GM18511 (cell line): ENCODE measurements at regions not wholly inside any gene's neighbourhood (a gene's known extent, or its start where the extent isn't known, plus 50 kb on each side); places are given as distances from the start of the nearest gene placed in this dataset.

ENCODE experiments used
- ATAC-seq: cut with Tn5 transposase; IDR thresholded peaks from one replicate; pipeline ENCODE4 v1.9.1; 2021; ENCODE audit warnings: mild to moderate bottlenecking, moderate library complexity; ENCODE audit not compliant: unreplicated experiment

DNA sequence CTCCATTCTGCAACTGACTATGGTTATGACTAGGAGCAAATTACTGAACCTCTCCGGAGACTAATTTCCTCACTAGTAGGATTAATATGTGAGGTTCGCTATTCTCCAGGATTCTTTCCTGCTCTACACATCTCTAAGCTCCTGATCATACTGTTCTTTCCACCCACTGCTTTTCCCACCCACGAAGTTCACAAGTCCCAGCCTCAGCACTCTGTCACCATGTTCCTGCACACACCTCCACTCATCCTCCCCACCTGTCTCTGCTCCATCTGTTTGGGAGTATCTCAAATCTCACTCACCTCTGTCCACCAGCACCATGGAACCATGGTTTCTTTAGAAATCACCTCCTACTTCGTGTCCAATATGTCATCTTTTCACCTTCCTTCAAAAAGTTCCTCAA lies 185.3 kb downstream of the LRATD1 start:
- ATAC-seq = no peak

DNA sequence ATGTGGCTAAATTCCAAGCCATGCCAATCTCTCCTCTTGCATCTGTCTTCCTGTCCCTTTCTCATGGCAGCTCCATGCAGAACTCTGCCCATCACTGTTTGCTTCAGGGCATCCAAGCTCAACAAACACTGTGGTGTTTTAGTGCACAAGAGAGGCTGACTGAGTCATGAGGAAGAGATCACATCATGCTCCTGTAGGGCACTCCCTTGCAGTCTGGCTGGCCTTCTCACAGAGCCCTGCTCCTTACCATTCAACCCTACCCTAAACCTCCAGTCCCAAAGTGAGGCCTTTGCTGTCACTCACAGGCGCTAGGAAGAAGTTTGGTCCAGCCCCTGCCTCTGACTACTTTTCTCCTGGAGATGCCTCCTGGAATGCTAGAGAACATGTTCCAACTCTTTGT lies 194.0 kb downstream of the LRATD1 start:
- ATAC-seq = no peak

DNA sequence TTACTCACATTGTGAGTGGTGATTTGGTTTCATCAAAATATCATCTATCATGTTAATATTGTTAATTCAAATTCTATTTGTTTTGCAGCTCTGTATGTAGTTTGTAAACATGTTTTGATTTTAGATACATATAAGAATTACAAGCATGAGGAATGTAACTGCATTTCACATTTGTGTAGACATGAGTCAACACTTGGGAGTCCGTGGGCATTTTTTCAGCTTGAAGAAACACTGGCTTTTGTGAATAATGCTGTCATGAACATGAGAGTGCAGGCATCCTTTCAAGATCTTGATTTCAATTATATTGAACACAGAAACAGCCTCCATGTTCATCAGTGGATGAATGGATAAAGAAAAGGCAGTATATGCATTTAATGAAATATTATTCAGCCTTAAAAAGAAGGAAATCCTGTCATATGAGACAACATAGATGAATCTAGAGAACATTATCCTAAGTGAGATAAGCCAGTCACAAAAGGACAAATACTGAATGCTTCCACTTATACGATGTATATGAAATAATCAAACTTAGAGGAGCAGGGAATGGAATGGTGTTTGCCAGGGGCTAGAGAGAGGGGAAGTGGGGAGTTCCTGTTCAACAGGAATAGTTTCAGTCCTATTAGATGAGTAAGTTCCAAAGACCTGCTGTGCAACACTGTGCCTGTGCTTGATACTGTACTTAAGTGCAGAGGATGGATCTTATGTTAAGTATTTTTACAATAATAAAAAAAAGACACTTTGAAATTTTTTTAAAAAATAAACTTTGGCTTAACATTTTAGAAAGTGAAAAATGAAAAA lies 194.9 kb downstream of the LRATD1 start:
- ATAC-seq = no peak

GRCh38 chr2:14828223-14828622 lies 195.7 kb downstream of the LRATD1 start:
- no peak for ATAC-seq

GRCh38 chr2:14828968-14829367 lies 196.5 kb downstream of the LRATD1 start:
- no peak for ATAC-seq

GRCh38 chr2:14831458-14831857 lies 198.9 kb downstream of the LRATD1 start:
- no peak for ATAC-seq

DNA sequence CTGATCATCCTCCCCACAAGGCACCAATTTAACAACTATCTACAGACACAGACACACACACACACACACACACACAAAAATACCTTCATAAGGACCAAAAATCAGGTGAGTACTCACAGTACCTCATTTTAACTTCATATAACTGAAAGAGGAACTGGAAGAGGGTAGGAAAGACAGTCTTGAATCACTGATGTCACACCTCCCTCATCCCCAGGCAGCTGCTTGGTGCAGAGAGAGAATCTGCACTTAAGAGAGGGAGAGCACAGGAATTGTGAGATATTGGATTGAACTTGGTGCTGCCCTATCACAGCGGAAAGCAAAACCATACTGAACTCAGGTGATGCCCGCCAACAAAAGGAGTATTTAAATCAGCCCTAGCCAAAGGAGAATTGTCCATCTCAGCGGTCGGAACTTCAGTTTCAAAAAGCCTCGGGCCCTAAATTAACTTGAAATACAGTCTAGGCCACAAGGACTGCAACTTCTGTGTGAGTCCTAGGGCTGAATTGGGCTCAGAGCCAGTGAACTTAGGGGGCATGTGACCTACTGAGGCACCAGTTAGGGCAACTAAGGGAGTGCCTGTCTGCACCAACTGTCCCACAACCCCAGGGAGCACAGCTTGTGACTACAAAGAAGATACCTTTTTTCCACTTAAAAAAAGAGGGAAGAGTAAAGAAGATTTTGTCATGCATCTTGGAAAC lies 211.1 kb downstream of the LRATD1 start:
- peak; percentile 81 for ATAC-seq

- ATAC-seq = no peak
Observed at GRCh38 chr2:14855751-14856150, 223.2 kb downstream of the LRATD1 start.

DNA sequence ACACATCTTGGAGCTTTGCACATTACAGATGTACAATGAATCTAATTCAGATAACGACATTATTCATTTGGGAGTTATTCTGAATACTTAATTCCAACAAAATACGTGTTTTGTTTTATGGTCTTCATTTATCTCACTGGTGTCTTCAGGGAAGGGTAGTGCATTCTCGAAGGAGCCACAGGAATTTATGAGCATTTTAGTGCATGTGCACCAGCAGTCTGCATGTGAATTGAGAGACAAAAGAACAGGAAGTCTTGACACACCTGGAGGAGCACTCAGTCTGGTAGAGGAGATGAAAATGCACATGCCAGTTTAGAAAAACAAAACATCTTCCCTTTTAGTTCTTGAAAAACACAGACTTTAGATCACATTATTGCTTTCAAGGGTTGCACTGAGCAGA lies 228.7 kb downstream of the LRATD1 start:
- no peak for ATAC-seq

DNA sequence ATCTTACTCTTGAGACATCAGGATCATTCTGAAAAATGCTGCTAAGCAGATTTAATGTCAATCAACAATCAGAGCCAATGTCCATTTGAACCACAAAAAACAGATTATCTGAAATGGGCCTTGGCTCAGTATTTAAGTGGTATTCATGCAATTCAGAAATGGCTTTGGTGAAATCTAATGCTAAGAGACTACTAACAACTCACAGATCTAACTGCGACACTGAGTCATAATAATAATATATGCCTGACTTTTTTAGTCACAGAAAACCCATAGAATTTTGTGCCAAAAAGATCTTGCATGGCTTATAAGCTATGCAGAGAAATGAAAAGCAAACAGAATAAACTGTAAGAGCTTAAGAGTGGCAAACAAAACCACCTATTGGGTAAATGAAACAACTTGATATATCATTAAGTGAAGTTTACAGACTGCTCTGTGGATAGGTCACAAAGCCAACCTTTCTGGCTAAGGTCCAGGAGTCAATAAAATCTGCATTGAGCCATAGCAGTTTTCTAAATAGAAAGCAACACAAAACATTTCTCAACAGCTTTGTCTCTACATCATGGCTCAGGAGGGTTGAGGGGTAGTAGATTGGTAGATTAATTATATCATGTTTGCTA lies 234.3 kb downstream of the LRATD1 start:
- ATAC-seq = no peak

- ATAC-seq = no peak
Observed at GRCh38 chr2:14867853-14868252, 235.3 kb downstream of the LRATD1 start.

- ATAC-seq = no peak
Observed at GRCh38 chr2:14872779-14873325, 240.3 kb downstream of the LRATD1 start.

- ATAC-seq = no peak
Observed at GRCh38 chr2:14881651-14882327, 249.3 kb downstream of the LRATD1 start.

- ATAC-seq = no peak
Observed at GRCh38 chr2:14884651-14885050, 252.1 kb downstream of the LRATD1 start.

GRCh38 chr2:14891546-14891945 lies 259.0 kb downstream of the LRATD1 start:
- ATAC-seq = no peak

- no peak for ATAC-seq
Observed at GRCh38 chr2:14896330-14897030, 264.0 kb downstream of the LRATD1 start.

DNA sequence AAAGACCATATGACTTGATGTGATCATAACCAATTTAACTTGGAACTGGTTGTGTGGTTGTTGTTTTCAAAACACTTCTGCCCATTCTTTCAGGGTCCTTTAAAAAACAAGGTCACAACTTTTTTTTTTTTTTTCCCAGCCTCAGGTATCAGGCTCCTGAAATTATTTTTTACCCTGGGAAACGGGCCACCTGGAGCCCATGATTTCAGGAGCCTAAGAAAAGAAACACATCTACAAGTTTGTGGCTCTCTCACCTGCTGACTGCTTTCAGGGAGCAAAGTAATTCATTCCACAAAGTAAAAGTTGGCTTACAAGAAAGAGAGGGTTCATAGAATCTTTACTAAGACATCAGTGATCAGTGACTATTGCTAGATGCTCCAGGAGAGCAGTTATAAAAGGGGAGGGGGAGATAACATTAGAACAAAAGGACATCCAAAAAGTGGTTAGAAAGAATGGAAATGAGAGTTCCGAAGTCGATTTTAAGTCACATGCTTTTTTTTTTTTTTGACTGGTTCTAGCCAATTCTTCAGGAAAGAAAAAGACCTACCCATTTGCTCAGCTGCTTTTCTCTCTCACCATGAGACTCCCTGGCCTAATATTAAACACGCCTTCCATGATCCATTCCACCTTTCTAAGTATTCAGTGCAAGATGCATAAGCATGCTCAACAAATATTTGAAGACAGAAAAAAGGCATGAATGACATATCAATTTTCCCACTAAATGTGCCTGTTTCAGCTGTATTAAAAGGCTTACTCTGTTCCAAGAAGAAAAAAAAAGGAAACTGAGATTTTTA lies 267.3 kb downstream of the LRATD1 start:
- no peak for ATAC-seq

DNA sequence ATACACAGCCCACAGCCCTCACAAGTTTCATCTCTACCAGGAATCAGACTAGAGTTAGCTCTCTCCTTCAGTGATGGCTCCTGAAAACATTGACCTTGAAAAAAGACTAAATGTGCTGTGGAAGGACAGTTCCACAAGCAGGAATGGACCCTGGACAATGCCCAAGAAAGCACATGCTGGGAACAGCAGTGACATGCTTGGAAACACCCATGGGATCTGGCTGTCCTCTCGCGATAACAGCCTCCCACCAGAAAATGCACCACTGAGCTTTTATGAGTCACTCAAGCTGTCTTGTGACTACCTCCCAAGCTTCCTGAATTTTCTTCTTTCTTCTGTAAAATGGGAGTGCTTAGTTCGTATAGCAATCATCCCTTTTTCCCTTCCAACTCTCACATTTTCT lies 269.2 kb downstream of the LRATD1 start:
- no peak for ATAC-seq

GRCh38 chr2:14902953-14903352 lies 270.4 kb downstream of the LRATD1 start:
- ATAC-seq = no peak
